ENCODE measurements at regions not wholly inside any gene's neighbourhood (a gene's known extent, or its start where the extent isn't known, plus 50 kb on each side); places are given as distances from the start of the nearest gene placed in this dataset.

- Histone ChIP-seq H3K4me1 (no peaks in the 10 kb centered on the region), H3K9me3 (replicated peaks) (no peaks in the 10 kb centered on the region), H3K4me3 (no peak overlapping the region), H3K27ac (no peak overlapping the region), H3K36me3 (no peaks in the 10 kb centered on the region), H3K27me3 (no peaks in the 10 kb centered on the region)
- no peak for DNase-seq
These were observed 142.3 kb downstream of the TFAP2A start for GRCh38 chr6:10272591-10272990.

DNA sequence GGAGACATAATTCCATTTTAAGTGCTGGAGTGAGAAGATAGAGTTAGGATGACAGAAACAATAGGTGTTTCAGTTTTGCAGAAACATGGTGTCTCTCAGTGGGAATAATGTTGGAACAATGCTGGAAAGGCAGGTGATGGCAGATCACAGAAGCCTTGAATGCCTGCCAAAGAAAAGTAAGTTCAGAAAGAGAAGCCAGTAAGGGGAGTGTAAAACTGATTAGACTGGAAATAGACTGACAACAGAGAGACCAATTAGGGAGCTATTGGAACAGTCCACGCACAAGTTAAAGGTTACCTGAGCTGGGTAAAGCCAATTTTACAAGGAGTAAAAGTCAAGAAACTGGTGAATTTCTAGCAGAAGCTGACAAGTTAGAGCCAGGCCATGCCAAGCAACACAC is 142.9 kb downstream of the TFAP2A start:
- DNase-seq = no peak
- Histone ChIP-seq H3K4me1 (no peaks in the 10 kb centered on the region), H3K27me3 (no peaks in the 10 kb centered on the region), H3K27ac (no peak overlapping the region), H3K4me3 (no peak overlapping the region), H3K9me3 (replicated peaks) (no peaks in the 10 kb centered on the region), H3K36me3 (no peaks in the 10 kb centered on the region)

DNA sequence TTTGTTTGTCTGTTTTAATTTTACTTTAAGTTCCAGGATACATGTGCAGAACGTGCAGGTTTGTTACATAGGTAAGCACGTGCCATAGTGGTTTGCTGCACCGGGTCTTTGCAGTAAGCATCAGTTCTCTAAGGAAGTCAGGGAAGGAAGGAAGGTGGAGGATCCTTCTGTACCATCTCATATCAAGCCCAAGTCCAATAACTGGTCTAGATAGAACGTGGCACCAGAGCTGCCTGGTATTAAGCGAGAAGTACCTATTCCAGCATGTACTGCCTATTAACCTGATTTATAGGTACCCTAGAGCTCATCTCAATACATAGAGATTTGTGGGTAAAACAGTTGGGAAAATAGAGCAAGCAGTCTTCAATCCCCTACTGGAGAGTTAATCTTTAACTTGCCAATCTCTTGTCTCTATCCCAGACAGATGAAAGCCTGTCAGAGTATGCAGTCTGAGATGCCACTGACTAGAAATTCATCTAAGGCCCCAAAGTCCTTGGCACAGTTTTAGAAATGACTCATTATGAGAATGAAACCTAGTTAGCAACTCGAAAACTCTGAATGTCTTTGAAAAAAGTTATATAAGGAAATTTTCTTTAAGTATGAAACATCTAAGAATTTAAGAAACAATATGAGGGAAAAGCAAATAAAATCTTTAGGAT is 144.9 kb downstream of the TFAP2A start:
- no peaks in the 10 kb centered on the region for H3K9me3 ChIP-seq (replicated peaks)
- H3K4me1 ChIP-seq = no peaks in the 10 kb centered on the region
- no peaks in the 10 kb centered on the region for H3K36me3 ChIP-seq
- H3K27me3 ChIP-seq = no peaks in the 10 kb centered on the region
- no peak for DNase-seq
- H3K4me3 ChIP-seq = no peak overlapping the region
- H3K27ac ChIP-seq = no peak overlapping the region

DNA sequence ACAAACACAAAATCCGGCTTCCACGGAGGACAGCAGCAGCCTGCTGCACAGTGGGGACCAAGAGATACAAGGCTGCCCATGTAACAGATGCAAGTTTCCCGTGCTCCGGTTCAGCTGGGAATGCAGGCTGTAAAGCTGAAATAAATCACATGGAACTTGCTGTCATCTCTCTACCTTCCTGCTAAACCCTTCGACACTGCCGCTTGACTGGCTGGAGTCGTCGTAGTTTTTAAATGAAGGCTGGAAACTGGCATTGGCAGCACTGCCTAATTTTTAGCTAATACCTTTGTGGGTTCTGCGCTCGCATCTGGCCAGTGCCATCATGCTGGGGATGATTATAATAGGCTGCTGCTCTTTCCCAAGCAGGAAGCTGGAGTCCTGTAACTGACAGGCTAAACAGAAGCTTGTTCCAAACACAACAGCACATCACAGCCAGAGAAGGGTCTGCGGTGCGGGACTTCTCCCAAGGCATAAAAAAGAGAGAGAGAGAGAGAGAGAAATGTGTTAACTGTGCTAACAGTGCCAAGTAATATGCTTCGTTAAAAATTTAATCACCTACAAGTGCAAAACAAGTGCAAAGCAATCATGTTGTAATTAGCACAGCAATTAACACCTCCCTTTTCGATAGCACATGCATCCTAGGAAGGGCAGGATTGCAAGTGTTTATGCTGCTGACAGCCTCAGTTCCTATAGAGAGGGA is 146.1 kb downstream of the TFAP2A start:
- Histone ChIP-seq H3K27ac (no peak overlapping the region), H3K9me3 (replicated peaks) (no peaks in the 10 kb centered on the region), H3K4me3 (no peak overlapping the region), H3K36me3 (no peaks in the 10 kb centered on the region), H3K27me3 (no peaks in the 10 kb centered on the region), H3K4me1 (no peaks in the 10 kb centered on the region)
- no peak for DNase-seq

DNA sequence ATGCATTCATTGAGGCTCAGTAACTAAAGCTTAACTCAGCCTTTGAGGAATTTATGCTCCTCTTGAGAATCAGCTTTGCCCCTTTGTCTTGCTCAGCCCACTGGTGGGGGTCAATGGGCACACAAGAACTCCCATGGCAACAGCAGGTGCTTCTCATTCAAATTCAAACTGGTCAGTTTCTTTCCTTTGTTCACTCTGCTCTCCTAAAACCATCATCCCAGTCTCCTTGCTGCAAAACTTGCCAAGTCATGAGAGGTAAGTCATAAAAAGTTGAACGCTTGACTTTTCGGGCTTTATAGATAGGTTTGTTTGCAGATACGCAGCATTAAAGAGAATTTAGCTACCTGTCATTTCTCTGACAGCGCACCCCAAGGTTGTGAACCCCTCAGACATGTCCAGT is 146.8 kb downstream of the TFAP2A start:
- H3K36me3 ChIP-seq = no peaks in the 10 kb centered on the region
- no peak for DNase-seq
- H3K27ac ChIP-seq = no peak overlapping the region
- H3K4me3 ChIP-seq = no peak overlapping the region
- no peaks in the 10 kb centered on the region for H3K4me1 ChIP-seq
- no peaks in the 10 kb centered on the region for H3K9me3 ChIP-seq (replicated peaks)
- no peaks in the 10 kb centered on the region for H3K27me3 ChIP-seq

DNA sequence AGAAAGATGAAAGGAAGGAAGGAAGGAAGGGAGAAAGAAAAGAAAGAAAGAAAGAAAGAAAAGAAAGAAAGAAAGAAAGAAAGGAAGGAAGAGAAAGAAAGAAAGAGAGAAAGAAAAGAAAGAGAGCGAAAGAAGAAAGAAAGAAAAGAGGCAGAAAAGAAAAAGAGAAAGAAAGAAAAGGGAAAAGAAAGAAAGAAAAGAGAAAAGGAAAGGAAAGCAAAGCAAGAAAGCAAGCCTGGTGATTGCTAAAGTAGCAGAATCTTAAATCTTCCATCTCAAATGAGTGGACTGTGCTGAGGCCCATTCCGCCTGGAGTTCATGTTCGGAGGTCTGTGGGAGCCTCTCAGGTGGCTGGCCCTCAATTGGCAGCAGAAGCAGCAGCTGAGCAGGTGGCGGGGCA is 148.4 kb downstream of the TFAP2A start:
- DNase-seq = no peak
- Histone ChIP-seq H3K27me3 (no peaks in the 10 kb centered on the region), H3K27ac (no peak overlapping the region), H3K9me3 (replicated peaks) (no peaks in the 10 kb centered on the region), H3K36me3 (no peaks in the 10 kb centered on the region), H3K4me3 (no peak overlapping the region), H3K4me1 (no peaks in the 10 kb centered on the region)

- no peak overlapping the region for H3K27ac ChIP-seq
- no peak overlapping the region for H3K4me3 ChIP-seq
- no peaks in the 10 kb centered on the region for H3K27me3 ChIP-seq
- DNase-seq = no peak
- H3K4me1 ChIP-seq = no peaks in the 10 kb centered on the region
- no peaks in the 10 kb centered on the region for H3K36me3 ChIP-seq
- no peaks in the 10 kb centered on the region for H3K9me3 ChIP-seq (replicated peaks)
These were observed 148.8 kb downstream of the TFAP2A start for GRCh38 chr6:10266061-10266460.

GRCh38 chr6:10262505-10262904 is 152.4 kb downstream of the TFAP2A start:
- no peak for DNase-seq
- Histone ChIP-seq H3K4me1 (no peaks in the 10 kb centered on the region), H3K36me3 (no peaks in the 10 kb centered on the region), H3K4me3 (no peak overlapping the region), H3K27me3 (no peaks in the 10 kb centered on the region), H3K27ac (no peak overlapping the region), H3K9me3 (replicated peaks) (no peaks in the 10 kb centered on the region)

- no peaks in the 10 kb centered on the region for H3K27me3 ChIP-seq
- H3K4me3 ChIP-seq = no peak overlapping the region
- no peak overlapping the region for H3K27ac ChIP-seq
- H3K36me3 ChIP-seq = no peaks in the 10 kb centered on the region
- no peaks in the 10 kb centered on the region for H3K9me3 ChIP-seq (replicated peaks)
- H3K4me1 ChIP-seq = no peaks in the 10 kb centered on the region
- DNase-seq = no peak
These were observed 155.2 kb downstream of the TFAP2A start for GRCh38 chr6:10259671-10260070.

DNA sequence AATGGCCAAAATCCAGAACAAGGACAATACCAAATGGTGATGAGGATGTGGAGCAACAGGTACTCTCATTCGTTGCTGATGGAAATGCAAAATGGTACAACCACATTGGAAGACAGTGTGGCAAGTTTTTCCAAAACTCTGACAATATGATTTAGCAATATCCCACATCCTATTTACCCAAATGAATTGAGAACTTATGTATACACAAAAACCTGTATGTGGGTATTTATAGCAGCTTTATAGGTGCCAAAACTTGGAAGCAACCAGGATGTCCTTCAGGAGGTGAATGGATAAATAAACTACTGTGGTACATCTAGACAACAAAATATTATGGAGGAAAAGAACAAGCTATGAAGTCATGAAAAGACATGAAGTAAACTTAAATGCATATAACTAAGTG is 156.5 kb downstream of the TFAP2A start:
- Histone ChIP-seq H3K27me3 (no peaks in the 10 kb centered on the region), H3K27ac (no peak overlapping the region), H3K9me3 (replicated peaks) (no peaks in the 10 kb centered on the region), H3K4me1 (no peaks in the 10 kb centered on the region), H3K4me3 (no peak overlapping the region), H3K36me3 (no peaks in the 10 kb centered on the region)
- no peak for DNase-seq

DNA sequence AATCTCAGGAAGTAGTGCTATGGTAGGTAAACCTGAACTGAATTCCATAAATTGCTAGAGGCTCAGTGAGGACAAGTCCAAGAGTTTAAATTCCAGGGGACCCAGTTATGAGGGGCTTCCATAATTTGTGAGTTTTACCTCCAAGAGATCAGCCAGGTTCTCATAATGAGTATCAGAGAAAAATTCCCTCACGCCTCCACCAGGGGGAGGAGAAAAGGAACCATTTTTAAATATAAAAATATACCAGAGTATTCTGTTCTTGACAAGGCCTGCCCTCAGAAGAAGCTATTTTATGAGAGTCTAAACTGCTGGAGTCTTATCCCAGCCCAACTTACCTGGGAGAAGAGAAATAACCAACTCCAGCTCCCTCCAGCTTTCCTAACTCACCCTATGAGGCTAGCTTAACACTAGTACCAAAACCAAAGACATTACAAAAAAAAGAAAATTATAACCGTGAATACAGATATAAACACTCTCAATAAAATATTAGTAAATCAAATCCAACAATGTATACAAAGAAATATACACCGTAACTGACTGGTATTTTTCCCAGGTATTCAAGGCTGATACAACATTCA is 158.7 kb downstream of the TFAP2A start:
- no peaks in the 10 kb centered on the region for H3K36me3 ChIP-seq
- H3K4me3 ChIP-seq = no peak overlapping the region
- DNase-seq = peak; percentile 4 to 11
- no peaks in the 10 kb centered on the region for H3K9me3 ChIP-seq (replicated peaks)
- H3K4me1 ChIP-seq = no peaks in the 10 kb centered on the region
- H3K27me3 ChIP-seq = no peaks in the 10 kb centered on the region
- no peak overlapping the region for H3K27ac ChIP-seq

DNA sequence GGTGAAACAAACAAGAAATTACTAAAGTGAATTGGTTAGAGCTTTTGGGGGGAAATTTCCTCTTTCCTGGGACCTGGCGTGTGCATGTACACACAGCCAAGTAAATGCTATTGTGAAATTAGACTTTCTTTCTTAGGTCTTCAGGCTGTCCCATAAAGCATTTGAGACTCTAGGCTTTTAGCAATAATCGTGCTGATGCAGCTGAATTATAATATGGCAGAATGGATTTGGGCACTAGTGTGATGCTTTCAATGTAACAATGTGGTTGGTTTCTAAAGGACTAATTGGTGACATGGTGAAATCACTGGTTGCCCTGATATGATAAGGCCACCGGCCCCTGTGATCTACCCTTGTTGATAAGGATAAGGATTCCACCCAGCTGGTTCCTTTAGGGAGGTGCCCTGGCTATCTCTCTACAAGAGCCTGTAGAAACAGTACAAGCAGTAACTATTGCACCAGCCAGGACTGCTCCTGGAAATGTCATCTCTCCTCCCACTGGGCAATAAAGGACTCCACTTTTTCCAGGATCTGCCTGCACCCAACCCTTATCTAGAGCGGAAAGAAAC is 164.1 kb downstream of the TFAP2A start:
- no peaks in the 10 kb centered on the region for H3K4me1 ChIP-seq
- H3K4me3 ChIP-seq = no peak overlapping the region
- no peak for DNase-seq
- H3K9me3 ChIP-seq (replicated peaks) = no peaks in the 10 kb centered on the region
- H3K27ac ChIP-seq = no peak overlapping the region
- H3K36me3 ChIP-seq = no peaks in the 10 kb centered on the region
- no peaks in the 10 kb centered on the region for H3K27me3 ChIP-seq

- peak in 1 of 2 experiments; percentile 1 for DNase-seq
- Histone ChIP-seq H3K9me3 (replicated peaks) (no peaks in the 10 kb centered on the region), H3K36me3 (no peaks in the 10 kb centered on the region), H3K27me3 (no peaks in the 10 kb centered on the region), H3K27ac (no peak overlapping the region), H3K4me3 (no peak overlapping the region), H3K4me1 (no peaks in the 10 kb centered on the region)
These were observed 166.5 kb downstream of the TFAP2A start for GRCh38 chr6:10248378-10248843.

GRCh38 chr6:10237298-10238038 is 177.4 kb downstream of the TFAP2A start:
- no peaks in the 10 kb centered on the region for H3K9me3 ChIP-seq (replicated peaks)
- no peak overlapping the region for H3K27ac ChIP-seq
- DNase-seq = no peak
- no peaks in the 10 kb centered on the region for H3K36me3 ChIP-seq
- no peak overlapping the region for H3K4me3 ChIP-seq
- H3K4me1 ChIP-seq = no peaks in the 10 kb centered on the region
- no peaks in the 10 kb centered on the region for H3K27me3 ChIP-seq

DNA sequence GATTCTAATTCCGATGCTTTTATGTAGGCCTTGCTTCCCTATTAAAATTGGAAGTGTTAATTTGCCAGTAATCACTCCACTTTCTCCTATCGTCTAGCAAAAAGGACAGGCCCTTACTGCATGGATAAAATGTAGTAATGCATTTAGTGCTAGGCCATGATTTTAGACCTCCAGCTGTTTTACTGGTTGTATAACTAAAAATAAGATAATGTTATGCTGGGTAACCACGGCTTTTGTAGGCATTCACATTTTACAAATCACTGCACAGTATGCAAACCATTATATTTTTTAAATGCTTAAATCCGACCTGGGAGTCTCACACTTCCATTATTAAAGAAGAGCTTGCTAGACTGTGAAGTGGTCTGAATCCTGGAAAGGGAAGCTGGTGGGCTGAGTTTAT is 179.5 kb downstream of the TFAP2A start:
- H3K4me3 ChIP-seq = no peak overlapping the region
- no peaks in the 10 kb centered on the region for H3K9me3 ChIP-seq (replicated peaks)
- DNase-seq = no peak
- H3K4me1 ChIP-seq = no peaks in the 10 kb centered on the region
- no peak overlapping the region for H3K27ac ChIP-seq
- no peaks in the 10 kb centered on the region for H3K27me3 ChIP-seq
- no peaks in the 10 kb centered on the region for H3K36me3 ChIP-seq
